ENCODE measurements at regions not wholly inside any gene's neighbourhood (a gene's known extent, or its start where the extent isn't known, plus 50 kb on each side); places are given as distances from the start of the nearest gene placed in this dataset.
"Not testable (repeated sequence)": the region's sequence is repeated elsewhere in the genome, so short reads cannot be mapped to it uniquely, and the experiment has no call there.

- DNase-seq (ENCODE audit: low read depth in 2 of 2), result peak; percentile 81 to 86
Measured at GRCh38 chr15:26082221-26083109, 219.3 kb upstream of the ATP10A start.

- no peak for DNase-seq (ENCODE audit: low read depth in 2 of 2)
Measured at GRCh38 chr15:26081758-26082220, 218.7 kb upstream of the ATP10A start.

DNA sequence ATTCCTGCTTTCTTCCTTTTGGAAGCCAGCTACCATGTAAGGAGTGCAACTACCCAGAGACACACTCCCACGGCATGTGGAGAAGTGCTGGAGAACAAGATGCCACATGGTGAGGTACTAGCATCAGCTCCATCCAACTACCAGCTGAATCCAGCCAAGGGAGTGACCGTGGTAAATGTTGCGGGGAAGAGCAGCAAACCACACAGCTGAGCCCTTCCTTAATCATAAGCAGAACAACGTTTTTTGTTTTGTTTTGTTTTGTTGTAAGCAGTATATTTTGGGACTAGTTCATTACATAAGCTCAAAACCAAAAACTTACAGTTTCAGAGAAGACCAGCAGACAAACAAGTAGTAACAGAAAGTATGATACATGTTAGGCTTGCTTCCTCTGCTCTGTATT, 212.6 kb upstream of the ATP10A start:
- no peak for DNase-seq (ENCODE audit: low read depth in 2 of 2)

DNA sequence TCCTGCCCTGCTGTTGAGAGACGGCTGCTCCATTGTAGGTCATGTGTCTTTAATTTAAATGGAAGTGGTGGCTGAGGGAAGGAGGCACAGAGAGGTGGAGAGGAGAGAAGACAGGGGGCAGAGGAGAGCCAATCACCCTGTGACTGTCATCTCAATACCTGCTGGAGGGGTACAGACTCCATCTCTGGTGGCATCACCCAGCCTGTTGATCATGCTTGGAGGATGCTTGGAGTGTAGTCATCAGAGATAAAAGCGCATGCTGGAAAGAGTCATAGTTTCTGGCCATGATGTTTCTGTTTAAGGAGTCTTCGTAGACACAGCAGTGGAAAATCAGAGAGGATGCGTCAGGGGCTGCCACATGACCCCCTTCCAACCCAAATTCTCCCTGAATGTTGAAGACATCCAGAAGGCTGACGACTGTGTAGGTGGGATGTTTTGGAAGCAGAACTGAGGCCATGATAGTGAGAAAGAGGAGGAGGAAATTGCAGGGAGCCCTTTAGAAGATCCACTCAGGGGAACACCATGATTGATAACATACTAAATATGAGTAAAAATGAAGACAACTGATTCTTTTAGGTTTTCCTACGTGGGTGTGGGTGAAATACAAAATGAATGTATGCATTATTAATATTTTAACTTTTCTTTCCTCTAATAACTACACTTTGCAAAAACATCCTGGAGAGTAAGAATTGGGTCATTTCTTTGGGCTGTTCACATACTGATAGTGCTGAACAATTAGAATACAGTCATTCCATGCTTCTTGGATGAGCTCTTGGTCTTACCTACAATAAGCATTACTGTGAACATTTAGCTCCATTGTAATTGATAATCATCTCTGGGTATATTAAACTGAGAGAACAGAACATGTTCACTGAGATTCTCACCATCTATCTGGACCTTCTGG, 210.6 kb upstream of the ATP10A start:
- DNase-seq (ENCODE audit: low read depth in 2 of 2), result no peak

- no peak for DNase-seq (ENCODE audit: low read depth in 2 of 2)
Measured at GRCh38 chr15:26070095-26070532, 207.0 kb upstream of the ATP10A start.

- DNase-seq (ENCODE audit: low read depth in 2 of 2), result no peak
Measured at GRCh38 chr15:26069231-26069641, 206.1 kb upstream of the ATP10A start.

DNA sequence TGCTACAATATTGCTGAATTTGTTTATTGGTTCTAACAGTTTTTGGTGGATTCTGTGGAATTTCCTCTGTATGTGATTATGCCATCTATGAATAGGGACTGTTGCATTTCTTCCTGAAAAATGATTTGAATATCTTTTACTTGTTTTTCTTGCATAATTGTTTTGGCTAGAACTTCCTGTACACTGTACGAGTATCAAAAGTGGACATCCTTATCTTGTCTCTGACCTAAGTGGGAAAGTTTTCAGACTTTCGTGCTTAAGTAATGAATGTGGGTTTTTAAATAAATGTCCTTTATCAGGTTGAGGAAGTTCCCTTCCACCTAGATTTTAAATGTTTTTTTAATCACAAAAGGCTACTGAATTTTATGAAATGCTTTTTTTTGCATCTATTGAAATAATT, 203.8 kb upstream of the ATP10A start:
- DNase-seq (ENCODE audit: low read depth in 2 of 2), result no peak

DNA sequence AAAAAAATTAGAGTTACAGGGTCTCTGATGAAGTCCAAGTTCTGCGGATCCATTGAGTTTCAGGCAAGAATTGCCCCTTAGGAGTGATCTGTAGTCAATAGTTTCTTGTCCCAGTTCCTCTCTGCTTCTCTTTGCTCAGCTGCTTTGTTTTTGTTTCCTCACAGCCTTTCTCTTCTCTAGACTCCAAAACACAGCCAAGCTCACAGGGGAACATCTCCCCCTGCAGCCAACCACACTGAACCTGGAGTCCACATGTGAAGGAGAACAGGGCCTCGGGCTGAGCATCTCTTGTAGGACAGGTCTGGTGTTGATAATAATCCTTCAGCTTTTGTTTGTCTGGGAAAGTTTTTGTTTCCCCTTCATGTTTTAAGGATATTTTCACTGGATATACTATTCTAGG, 202.6 kb upstream of the ATP10A start:
- no peak for DNase-seq (ENCODE audit: low read depth in 2 of 2)

DNA sequence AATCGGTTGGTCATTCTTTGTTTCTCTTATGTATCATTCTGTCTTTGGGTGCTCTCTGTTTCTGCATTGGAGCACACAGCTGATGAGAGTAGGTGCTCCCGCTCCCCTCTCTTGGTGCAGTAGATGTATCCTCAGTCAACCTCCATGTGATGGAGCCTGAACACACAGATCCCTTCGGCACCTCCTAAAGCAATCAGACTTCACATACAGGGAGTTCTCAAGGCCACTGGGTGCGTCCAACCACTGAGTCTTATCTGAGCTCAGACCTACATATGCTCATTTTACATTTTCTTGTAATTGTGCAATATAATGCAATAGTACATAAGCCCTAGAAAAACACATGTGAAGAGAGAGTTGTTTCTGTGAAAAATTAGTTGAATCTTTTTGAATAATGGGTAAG, 198.1 kb upstream of the ATP10A start:
- DNase-seq (ENCODE audit: low read depth in 2 of 2), result no peak

GRCh38 chr15:26056766-26057165, 193.6 kb upstream of the ATP10A start:
- not testable (repeated sequence) for DNase-seq (ENCODE audit: low read depth in 2 of 2)

DNA sequence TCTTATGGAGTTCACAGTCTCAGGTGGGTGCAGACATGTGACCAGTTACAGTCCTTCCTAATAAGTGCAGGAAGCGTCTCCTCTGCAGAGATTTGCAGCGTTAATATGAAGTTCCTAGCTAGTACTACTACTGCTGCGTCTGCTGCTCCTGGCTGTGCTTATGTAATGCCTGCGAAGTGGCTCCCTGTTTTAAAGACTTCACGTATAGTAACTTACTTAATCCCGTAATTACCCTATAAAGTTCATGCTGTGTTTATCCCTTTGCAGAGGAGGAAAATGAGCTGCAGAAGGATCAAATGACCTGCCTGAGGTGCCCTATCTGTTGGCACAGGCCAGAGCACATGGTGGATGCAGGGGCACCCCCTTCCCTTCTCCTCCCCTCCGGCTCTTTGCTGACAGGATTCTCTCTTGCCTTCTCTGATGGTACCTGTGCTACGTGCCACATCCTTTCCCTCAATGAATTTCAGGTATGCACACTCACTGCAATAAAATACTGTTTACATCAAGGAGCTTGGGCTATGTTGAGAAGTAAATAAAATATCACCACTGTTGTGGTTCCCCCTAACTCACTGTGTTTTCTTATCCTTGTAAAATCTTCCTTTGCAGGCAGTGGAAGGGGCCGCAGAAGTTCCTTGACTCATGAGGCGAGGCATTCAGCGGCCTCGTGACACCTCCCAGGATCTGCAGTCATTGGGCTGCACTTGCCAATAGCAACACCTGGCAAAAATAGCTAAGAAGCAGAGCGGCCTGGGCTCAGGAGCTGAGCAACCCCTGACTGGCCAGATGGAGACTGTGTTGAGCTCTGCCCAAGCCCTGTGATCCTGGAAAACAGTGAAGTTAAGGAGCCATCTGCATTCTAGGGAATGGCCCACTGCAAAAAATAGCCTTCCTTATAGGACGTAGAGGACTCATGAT, 188.9 kb upstream of the ATP10A start:
- DNase-seq (ENCODE audit: low read depth in 2 of 2), result no peak

GRCh38 chr15:26050984-26051383, 187.9 kb upstream of the ATP10A start:
- no peak for DNase-seq (ENCODE audit: low read depth in 2 of 2)

DNA sequence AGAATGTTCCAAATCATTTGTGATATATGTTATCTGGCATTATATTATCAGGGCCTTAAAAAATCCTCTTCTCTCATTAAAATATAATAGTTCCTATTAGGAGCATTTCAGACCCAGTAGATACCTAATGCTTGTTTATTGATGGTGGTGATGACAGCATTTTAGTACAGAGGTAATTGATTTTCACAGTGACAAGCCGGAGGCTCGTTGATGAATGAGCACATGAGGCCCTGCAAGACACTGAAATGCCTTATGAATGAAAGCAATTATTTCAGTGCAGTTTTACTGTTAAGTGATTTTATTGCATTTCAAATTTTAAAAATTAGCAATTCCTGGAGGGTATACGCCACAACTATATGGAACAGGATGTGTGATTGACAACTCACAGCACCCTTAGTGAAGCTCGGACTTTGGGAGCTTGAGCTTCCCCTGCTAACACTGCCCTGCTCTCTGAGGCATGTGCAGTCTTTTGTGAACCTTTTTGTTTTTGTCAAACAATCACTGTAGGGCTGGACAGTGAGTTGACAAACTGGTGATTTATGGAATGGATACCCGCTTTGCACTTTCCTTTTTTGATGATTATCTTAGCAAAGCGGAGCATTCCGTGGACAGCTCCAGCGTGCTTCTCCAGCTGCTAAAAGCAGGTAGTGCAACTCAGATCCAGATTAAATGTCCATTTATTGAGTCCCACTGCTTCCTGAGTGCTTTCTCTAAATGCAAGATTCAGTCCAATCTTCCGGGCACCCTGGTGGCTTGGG, 187.0 kb upstream of the ATP10A start:
- no peak for DNase-seq (ENCODE audit: low read depth in 2 of 2)

- DNase-seq (ENCODE audit: low read depth in 2 of 2), result no peak
Measured at GRCh38 chr15:26048669-26049068, 185.5 kb upstream of the ATP10A start.

DNA sequence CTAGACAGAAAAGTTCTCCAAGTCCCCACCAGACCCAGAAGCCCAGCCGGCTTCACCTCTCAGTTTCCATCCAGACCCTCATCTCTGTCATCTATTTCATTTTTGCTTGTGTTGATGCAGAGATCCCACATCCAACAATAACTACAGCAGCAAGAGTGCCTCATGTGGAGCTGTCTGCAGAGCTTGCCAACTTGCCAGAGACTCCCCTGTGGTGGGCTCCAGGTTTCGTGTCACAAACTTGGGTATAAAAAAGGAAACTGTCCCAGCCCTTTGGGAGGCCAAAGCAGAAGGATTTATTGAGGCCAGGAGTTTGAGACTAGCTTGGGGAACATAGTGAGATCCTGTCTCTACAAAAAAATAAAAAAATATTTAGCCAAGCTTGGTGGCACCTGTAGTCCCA, 182.4 kb upstream of the ATP10A start:
- no peak for DNase-seq (ENCODE audit: low read depth in 2 of 2)

GRCh38 chr15:26043018-26043417, 179.9 kb upstream of the ATP10A start:
- DNase-seq (ENCODE audit: low read depth in 2 of 2), result no peak

GRCh38 chr15:26038693-26039092, 175.6 kb upstream of the ATP10A start:
- DNase-seq (ENCODE audit: low read depth in 2 of 2), result no peak

- no peak for DNase-seq (ENCODE audit: low read depth in 2 of 2)
Measured at GRCh38 chr15:26037369-26037768, 174.2 kb upstream of the ATP10A start.

GRCh38 chr15:26033493-26033892, 170.4 kb upstream of the ATP10A start:
- no peak for DNase-seq (ENCODE audit: low read depth in 2 of 2)

GRCh38 chr15:26032162-26032846, 169.2 kb upstream of the ATP10A start:
- DNase-seq (ENCODE audit: low read depth in 2 of 2), result no peak
